ENCODE measurements at regions not wholly inside any gene's neighbourhood (a gene's known extent, or its start where the extent isn't known, plus 50 kb on each side); places are given as distances from the start of the nearest gene placed in this dataset.

- H3K4me1 Mint-ChIP-seq: no peaks in the 10 kb centered on the region
These were observed 181.1 kb upstream of the NFE2L3 start for GRCh38 chr7:25970911-25971310.

GRCh38 chr7:25976630-25977029 is 175.4 kb upstream of the NFE2L3 start:
- no peak for DNase-seq (ENCODE audit: low spot score in 2 of 2, unreplicated experiment in 2 of 2)
- Mint-ChIP-seq H3K27ac (no peak overlapping the region), H3K9me3 (peaks cover 3% of the 10 kb centered on the region), H3K4me3 (no peak overlapping the region), H3K36me3 (peaks cover 2% of the 10 kb centered on the region), H3K27me3 (ENCODE audit: low read depth) (peaks cover 5% of the 10 kb centered on the region), H3K4me1 (no peaks in the 10 kb centered on the region)
- TF ChIP-seq CTCF (IDR thresholded peaks at IDR 0.05; ENCODE audit: unreplicated experiment): no peak

More at GRCh38 chr7:25970911-25971310, 181.1 kb upstream of the NFE2L3 start:
- Mint-ChIP-seq H3K36me3 (no peaks in the 10 kb centered on the region), H3K27ac (no peak overlapping the region), H3K9me3 (no peaks in the 10 kb centered on the region), H3K27me3 (ENCODE audit: low read depth) (peaks cover 22% of the 10 kb centered on the region), H3K4me3 (no peak overlapping the region)
- no peak for TF ChIP-seq CTCF (IDR thresholded peaks at IDR 0.05; ENCODE audit: unreplicated experiment)
- no peak for DNase-seq (ENCODE audit: low spot score in 2 of 2, unreplicated experiment in 2 of 2)

GRCh38 chr7:25978466-25978865 is 173.5 kb upstream of the NFE2L3 start:
- Mint-ChIP-seq H3K27me3 (ENCODE audit: low read depth) (no peaks in the 10 kb centered on the region), H3K36me3 (peaks cover 2% of the 10 kb centered on the region), H3K4me3 (no peak overlapping the region), H3K9me3 (peaks cover 3% of the 10 kb centered on the region), H3K27ac (no peak overlapping the region), H3K4me1 (no peaks in the 10 kb centered on the region)
- TF ChIP-seq CTCF (IDR thresholded peaks at IDR 0.05; ENCODE audit: unreplicated experiment): no peak
- DNase-seq (ENCODE audit: low spot score in 2 of 2, unreplicated experiment in 2 of 2): no peak

- TF ChIP-seq CTCF (IDR thresholded peaks at IDR 0.05; ENCODE audit: unreplicated experiment): no peak
- H3K4me1 Mint-ChIP-seq: no peaks in the 10 kb centered on the region
- no peaks in the 10 kb centered on the region for H3K27me3 Mint-ChIP-seq (ENCODE audit: low read depth)
- peaks cover 3% of the 10 kb centered on the region for H3K9me3 Mint-ChIP-seq
- no peak overlapping the region for H3K4me3 Mint-ChIP-seq
- DNase-seq (ENCODE audit: low spot score in 2 of 2, unreplicated experiment in 2 of 2): no peak
- peaks cover 2% of the 10 kb centered on the region for H3K36me3 Mint-ChIP-seq
- no peak overlapping the region for H3K27ac Mint-ChIP-seq
These were observed 172.4 kb upstream of the NFE2L3 start for GRCh38 chr7:25979605-25980004.

GRCh38 chr7:25982684-25983083 is 169.3 kb upstream of the NFE2L3 start:
- Mint-ChIP-seq H3K36me3 (no peaks in the 10 kb centered on the region), H3K27me3 (ENCODE audit: low read depth) (no peaks in the 10 kb centered on the region), H3K4me3 (no peak overlapping the region), H3K4me1 (peaks cover 8% of the 10 kb centered on the region), H3K9me3 (no peaks in the 10 kb centered on the region), H3K27ac (no peak overlapping the region)
- no peak for TF ChIP-seq CTCF (IDR thresholded peaks at IDR 0.05; ENCODE audit: unreplicated experiment)
- DNase-seq (ENCODE audit: low spot score in 2 of 2, unreplicated experiment in 2 of 2): no peak

GRCh38 chr7:25985196-25985595 is 166.8 kb upstream of the NFE2L3 start:
- no peak overlapping the region for H3K4me3 Mint-ChIP-seq
- H3K4me1 Mint-ChIP-seq: peaks cover 24% of the 10 kb centered on the region
- H3K27ac Mint-ChIP-seq: no peak overlapping the region
- no peak for TF ChIP-seq CTCF (IDR thresholded peaks at IDR 0.05; ENCODE audit: unreplicated experiment)
- no peaks in the 10 kb centered on the region for H3K9me3 Mint-ChIP-seq
- DNase-seq (ENCODE audit: low spot score in 2 of 2, unreplicated experiment in 2 of 2): no peak
- H3K36me3 Mint-ChIP-seq: no peaks in the 10 kb centered on the region
- no peaks in the 10 kb centered on the region for H3K27me3 Mint-ChIP-seq (ENCODE audit: low read depth)

All from mesothelial cell of epicardium (in vitro differentiated cells).